Liver (tissue), 8 donors: ENCODE measurements at regions not wholly inside any gene's neighbourhood (a gene's known extent, or its start where the extent isn't known, plus 50 kb on each side); places are given as distances from the start of the nearest gene placed in this dataset.

Source experiments
- DNase-seq: peaks from one replicate; pipeline ENCODE4 v3.0.0-alpha.2; 2017; ENCODE audit warnings: low spot score
- H3K27ac ChIP-seq, 2 donors: one replicate each; pipeline ENCODE4 v1.7.0; 2013; ENCODE audit warnings: inconsistent platforms in 2 of 2, low read length in 2 of 2, control low read depth in 1 of 2, low read depth in 1 of 2, mild to moderate bottlenecking in 1 of 2
- H3K27me3 ChIP-seq, 4 donors: one replicate each; pipeline versions ENCODE4 v1.6.1 to v1.7.0; 2013; ENCODE audit warnings: low read length in 3 of 4, inconsistent platforms in 1 of 4, mild to moderate bottlenecking in 1 of 4, moderate library complexity in 1 of 4; ENCODE audit not compliant: control insufficient read depth in 4 of 4, insufficient read depth in 4 of 4
- H3K36me3 ChIP-seq, 4 donors: one replicate each; pipeline versions ENCODE4 v1.6.1 to v1.7.0; 2013; ENCODE audit warnings: low read length in 3 of 4, mild to moderate bottlenecking in 3 of 4, low read depth in 1 of 4, moderate library complexity in 1 of 4; ENCODE audit not compliant: control insufficient read depth in 4 of 4, insufficient read depth in 3 of 4
- H3K4me1 ChIP-seq, 4 donors: one replicate each; pipeline versions ENCODE4 v1.6.1 to v1.7.0; 2013; ENCODE audit warnings: low read length in 3 of 4, mild to moderate bottlenecking in 3 of 4, moderate library complexity in 1 of 4; ENCODE audit not compliant: control insufficient read depth in 4 of 4, insufficient read depth in 4 of 4
- H3K4me3 ChIP-seq, 3 donors: one replicate each; pipeline versions ENCODE4 v1.6.1 to v1.7.0; 2013; ENCODE audit warnings: low read length in 3 of 3, control low read depth in 1 of 3, low read depth in 1 of 3, mild to moderate bottlenecking in 1 of 3
- H3K9ac ChIP-seq, 2 donors: one replicate each; pipeline ENCODE4 v1.7.0; 2013; ENCODE audit warnings: low read length in 2 of 2, mild to moderate bottlenecking in 2 of 2, moderate library complexity in 2 of 2, control low read depth in 1 of 2, low read depth in 1 of 2
- H3K9me3 ChIP-seq, 4 donors: one replicate each; pipeline versions ENCODE4 v1.6.1 to v1.7.0; 2013; ENCODE audit warnings: low read length in 3 of 4; ENCODE audit not compliant: control insufficient read depth in 4 of 4
- EGR1 ChIP-seq, 2 donors: IDR thresholded peaks; 2 replicates each; pipeline ENCODE4 v1.6.1; 2016 to 2018; ENCODE audit warnings: antibody characterized with exemption in 2 of 2, low read depth in 2 of 2
- FOXA1 ChIP-seq: IDR thresholded peaks from 2 replicates; pipeline ENCODE4 v1.6.1; 2016; ENCODE audit warnings: antibody characterized with exemption
- FOXA2 ChIP-seq: IDR thresholded peaks from 2 replicates; pipeline ENCODE4 v1.6.1; 2016; ENCODE audit warnings: antibody characterized with exemption
- GABPA ChIP-seq, 2 donors: IDR thresholded peaks in 1 of 2; conservative IDR thresholded peaks in 1 of 2; 2 replicates each; pipeline ENCODE4 v1.6.1; 2016; ENCODE audit warnings: antibody characterized with exemption in 2 of 2, mild to moderate bottlenecking in 1 of 2, moderate library complexity in 1 of 2
- HNF4A ChIP-seq, 2 donors: conservative IDR thresholded peaks; 2 replicates each; pipeline ENCODE4 v1.6.1; 2016; ENCODE audit warnings: antibody characterized with exemption in 2 of 2, mild to moderate bottlenecking in 2 of 2
- HNF4G ChIP-seq: IDR thresholded peaks from 2 replicates; pipeline ENCODE4 v1.6.1; 2016; ENCODE audit warnings: antibody characterized with exemption
- JUND ChIP-seq, 2 donors: IDR thresholded peaks; 2 replicates each; pipeline ENCODE4 v1.6.1; 2016; ENCODE audit warnings: antibody characterized with exemption in 2 of 2
- NR2F2 ChIP-seq: IDR thresholded peaks from 2 replicates; pipeline ENCODE4 v1.6.1; 2016; ENCODE audit warnings: antibody characterized with exemption
- RAD21 ChIP-seq, 2 donors: IDR thresholded peaks; 2 replicates each; pipeline ENCODE4 v1.6.1; 2016; ENCODE audit warnings: antibody characterized with exemption in 2 of 2, mild to moderate bottlenecking in 2 of 2
- RXRA ChIP-seq, 2 donors: IDR thresholded peaks; 2 replicates each; pipeline ENCODE4 v1.6.1; 2017 to 2018; ENCODE audit warnings: antibody characterized with exemption in 2 of 2, mild to moderate bottlenecking in 1 of 2
- SP1 ChIP-seq: IDR thresholded peaks from 2 replicates; pipeline ENCODE4 v1.6.1; 2018; ENCODE audit warnings: antibody characterized with exemption, mild to moderate bottlenecking
- TAF1 ChIP-seq: conservative IDR thresholded peaks from 2 replicates; pipeline ENCODE4 v1.6.1; 2016; ENCODE audit warnings: antibody characterized with exemption, mild to moderate bottlenecking
- WGBS: extraction: QIAGEN DNeasy Blood & Tissue Kit; methylation state at CpG from one replicate; pipeline ENCODE4 v1.1.7; 2013; 5-methylcytosine and 5-hydroxymethylcytosine counted together
- TF ChIP-seq, protein P1 (sequence below): IDR thresholded peaks from 2 replicates; pipeline ENCODE4 v1.6.1; 2016; ENCODE audit warnings: antibody characterized with exemption, mild to moderate bottlenecking
- TF ChIP-seq, protein P2 (sequence below): IDR thresholded peaks from 2 replicates; pipeline ENCODE4 v1.6.1; 2016; ENCODE audit warnings: antibody characterized with exemption
- TF ChIP-seq, protein P3 (sequence below): IDR thresholded peaks from 2 replicates; pipeline ENCODE4 v1.6.1; 2016; ENCODE audit warnings: antibody characterized with exemption
- TF ChIP-seq, protein P4 (sequence below): IDR thresholded peaks from 2 replicates; pipeline ENCODE4 v1.6.1; 2016; ENCODE audit warnings: antibody characterized with exemption
- TF ChIP-seq, protein P5 (sequence below): fragments of 150-350 bp; IDR thresholded peaks from 2 replicates; pipeline ENCODE4 v1.5.1; 2017; ENCODE audit warnings: improper control_type of control experiment, low read depth, low read length; ENCODE audit not compliant: missing input control
- donor health status: healthy.
- donor health status: healthy.
- donor health status: healthy.
- donor health status: healthy.
- donor health status: healthy.

DNA sequence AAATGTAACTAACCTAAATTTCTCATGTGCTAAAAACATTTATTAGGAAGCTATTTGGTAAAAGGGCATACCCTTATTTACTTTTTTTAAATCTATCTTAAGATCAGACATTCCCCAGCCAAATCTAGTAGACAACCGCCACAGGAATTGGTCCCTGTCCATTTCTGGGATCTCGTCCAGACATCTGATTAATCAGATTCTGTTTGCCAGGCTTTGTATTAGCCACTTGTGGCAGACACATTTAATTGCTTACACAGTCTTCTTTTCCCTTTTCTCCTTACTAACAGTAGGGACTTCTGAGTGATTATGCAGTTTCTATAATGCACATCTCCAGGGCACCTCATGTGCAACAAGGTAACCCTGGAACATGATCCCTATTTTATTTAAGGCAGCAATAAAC lies 449.0 kb upstream of the RGS18 start (continued):
- TF ChIP-seq, protein P1, sequence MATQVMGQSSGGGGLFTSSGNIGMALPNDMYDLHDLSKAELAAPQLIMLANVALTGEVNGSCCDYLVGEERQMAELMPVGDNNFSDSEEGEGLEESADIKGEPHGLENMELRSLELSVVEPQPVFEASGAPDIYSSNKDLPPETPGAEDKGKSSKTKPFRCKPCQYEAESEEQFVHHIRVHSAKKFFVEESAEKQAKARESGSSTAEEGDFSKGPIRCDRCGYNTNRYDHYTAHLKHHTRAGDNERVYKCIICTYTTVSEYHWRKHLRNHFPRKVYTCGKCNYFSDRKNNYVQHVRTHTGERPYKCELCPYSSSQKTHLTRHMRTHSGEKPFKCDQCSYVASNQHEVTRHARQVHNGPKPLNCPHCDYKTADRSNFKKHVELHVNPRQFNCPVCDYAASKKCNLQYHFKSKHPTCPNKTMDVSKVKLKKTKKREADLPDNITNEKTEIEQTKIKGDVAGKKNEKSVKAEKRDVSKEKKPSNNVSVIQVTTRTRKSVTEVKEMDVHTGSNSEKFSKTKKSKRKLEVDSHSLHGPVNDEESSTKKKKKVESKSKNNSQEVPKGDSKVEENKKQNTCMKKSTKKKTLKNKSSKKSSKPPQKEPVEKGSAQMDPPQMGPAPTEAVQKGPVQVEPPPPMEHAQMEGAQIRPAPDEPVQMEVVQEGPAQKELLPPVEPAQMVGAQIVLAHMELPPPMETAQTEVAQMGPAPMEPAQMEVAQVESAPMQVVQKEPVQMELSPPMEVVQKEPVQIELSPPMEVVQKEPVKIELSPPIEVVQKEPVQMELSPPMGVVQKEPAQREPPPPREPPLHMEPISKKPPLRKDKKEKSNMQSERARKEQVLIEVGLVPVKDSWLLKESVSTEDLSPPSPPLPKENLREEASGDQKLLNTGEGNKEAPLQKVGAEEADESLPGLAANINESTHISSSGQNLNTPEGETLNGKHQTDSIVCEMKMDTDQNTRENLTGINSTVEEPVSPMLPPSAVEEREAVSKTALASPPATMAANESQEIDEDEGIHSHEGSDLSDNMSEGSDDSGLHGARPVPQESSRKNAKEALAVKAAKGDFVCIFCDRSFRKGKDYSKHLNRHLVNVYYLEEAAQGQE, result no peak
- TF ChIP-seq RXRA (IDR thresholded peaks at IDR 0.05) (no peak), GABPA (IDR thresholded peaks at IDR 0.05 in 1 of 2, conservative IDR thresholded peaks at IDR 0.05 in 1 of 2) (no peak), HNF4A (conservative IDR thresholded peaks at IDR 0.05) (no peak)

DNA sequence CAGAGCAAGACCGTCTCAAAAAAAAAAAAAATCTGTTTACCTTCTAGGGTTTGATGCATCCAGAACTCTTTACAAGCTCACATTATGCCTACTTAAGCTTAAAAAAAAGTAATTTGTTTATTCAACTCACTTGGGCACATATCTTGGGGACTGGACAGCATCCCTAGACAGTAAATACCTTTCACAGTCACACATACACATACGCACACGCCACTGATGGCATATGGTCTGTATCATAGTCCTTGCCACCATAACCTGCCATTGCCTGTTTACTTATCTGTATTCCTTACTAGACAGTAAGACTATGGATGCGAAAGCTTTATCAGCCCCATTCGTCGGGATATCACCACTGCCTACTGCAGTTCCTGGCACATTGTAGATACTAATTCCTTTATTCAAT lies 446.3 kb upstream of the RGS18 start:
- H3K4me3 ChIP-seq, result no peak overlapping the region
- DNase-seq, result no peak

More for the DNA sequence above, 446.3 kb upstream of the RGS18 start:
- Histone ChIP-seq H3K27me3 (no peaks in the 10 kb centered on the region), H3K9ac (no peak overlapping the region), H3K4me1 (no peaks in the 10 kb centered on the region), H3K36me3 (no peaks in the 10 kb centered on the region), H3K27ac (no peak overlapping the region), H3K9me3 (no peaks in the 10 kb centered on the region)
- TF ChIP-seq, protein P2, sequence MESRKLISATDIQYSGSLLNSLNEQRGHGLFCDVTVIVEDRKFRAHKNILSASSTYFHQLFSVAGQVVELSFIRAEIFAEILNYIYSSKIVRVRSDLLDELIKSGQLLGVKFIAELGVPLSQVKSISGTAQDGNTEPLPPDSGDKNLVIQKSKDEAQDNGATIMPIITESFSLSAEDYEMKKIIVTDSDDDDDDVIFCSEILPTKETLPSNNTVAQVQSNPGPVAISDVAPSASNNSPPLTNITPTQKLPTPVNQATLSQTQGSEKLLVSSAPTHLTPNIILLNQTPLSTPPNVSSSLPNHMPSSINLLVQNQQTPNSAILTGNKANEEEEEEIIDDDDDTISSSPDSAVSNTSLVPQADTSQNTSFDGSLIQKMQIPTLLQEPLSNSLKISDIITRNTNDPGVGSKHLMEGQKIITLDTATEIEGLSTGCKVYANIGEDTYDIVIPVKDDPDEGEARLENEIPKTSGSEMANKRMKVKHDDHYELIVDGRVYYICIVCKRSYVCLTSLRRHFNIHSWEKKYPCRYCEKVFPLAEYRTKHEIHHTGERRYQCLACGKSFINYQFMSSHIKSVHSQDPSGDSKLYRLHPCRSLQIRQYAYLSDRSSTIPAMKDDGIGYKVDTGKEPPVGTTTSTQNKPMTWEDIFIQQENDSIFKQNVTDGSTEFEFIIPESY, result no peak
- TF ChIP-seq GABPA (IDR thresholded peaks at IDR 0.05 in 1 of 2, conservative IDR thresholded peaks at IDR 0.05 in 1 of 2) (no peak), FOXA2 (no peak), RAD21 (IDR thresholded peaks at IDR 0.05) (no peak), FOXA1 (no peak), TAF1 (no peak), EGR1 (IDR thresholded peaks at IDR 0.05; ENCODE audit: low read depth in 2 of 2) (no peak), NR2F2 (no peak), JUND (IDR thresholded peaks at IDR 0.05) (no peak), RXRA (IDR thresholded peaks at IDR 0.05) (no peak), HNF4G (no peak), SP1 (no peak)
- TF ChIP-seq, protein P3, sequence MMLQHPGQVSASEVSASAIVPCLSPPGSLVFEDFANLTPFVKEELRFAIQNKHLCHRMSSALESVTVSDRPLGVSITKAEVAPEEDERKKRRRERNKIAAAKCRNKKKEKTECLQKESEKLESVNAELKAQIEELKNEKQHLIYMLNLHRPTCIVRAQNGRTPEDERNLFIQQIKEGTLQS, result no peak
- TF ChIP-seq, protein P4, sequence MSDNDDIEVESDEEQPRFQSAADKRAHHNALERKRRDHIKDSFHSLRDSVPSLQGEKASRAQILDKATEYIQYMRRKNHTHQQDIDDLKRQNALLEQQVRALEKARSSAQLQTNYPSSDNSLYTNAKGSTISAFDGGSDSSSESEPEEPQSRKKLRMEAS, result no peak
- TF ChIP-seq, protein P1, result no peak
- TF ChIP-seq, protein P5, sequence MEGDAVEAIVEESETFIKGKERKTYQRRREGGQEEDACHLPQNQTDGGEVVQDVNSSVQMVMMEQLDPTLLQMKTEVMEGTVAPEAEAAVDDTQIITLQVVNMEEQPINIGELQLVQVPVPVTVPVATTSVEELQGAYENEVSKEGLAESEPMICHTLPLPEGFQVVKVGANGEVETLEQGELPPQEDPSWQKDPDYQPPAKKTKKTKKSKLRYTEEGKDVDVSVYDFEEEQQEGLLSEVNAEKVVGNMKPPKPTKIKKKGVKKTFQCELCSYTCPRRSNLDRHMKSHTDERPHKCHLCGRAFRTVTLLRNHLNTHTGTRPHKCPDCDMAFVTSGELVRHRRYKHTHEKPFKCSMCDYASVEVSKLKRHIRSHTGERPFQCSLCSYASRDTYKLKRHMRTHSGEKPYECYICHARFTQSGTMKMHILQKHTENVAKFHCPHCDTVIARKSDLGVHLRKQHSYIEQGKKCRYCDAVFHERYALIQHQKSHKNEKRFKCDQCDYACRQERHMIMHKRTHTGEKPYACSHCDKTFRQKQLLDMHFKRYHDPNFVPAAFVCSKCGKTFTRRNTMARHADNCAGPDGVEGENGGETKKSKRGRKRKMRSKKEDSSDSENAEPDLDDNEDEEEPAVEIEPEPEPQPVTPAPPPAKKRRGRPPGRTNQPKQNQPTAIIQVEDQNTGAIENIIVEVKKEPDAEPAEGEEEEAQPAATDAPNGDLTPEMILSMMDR, result no peak
- WGBS, result 72% methylated on average over 6 of the region's 6 CpGs
